Stimulated activated CD8-positive, alpha-beta memory T cell treated with anti-CD3 and anti-CD28 coated beads, Interleukin-7, amount 100 ng/mL, for 1 hour (primary cell): ENCODE measurements at regions not wholly inside any gene's neighbourhood (a gene's known extent, or its start where the extent isn't known, plus 50 kb on each side); places are given as distances from the start of the nearest gene placed in this dataset.

ENCODE experiments used
- DNase-seq, 2 donors: peaks; one replicate each; pipeline ENCODE4 v3.0.0-alpha.2; 2020; ENCODE audit warnings: low read depth in 2 of 2

- no peak for DNase-seq
These were observed 185.1 kb upstream of the DMAC1 start for GRCh38 chr9:7984692-7985091.

GRCh38 chr9:7984203-7984602 lies 184.6 kb upstream of the DMAC1 start:
- no peak for DNase-seq

GRCh38 chr9:7983490-7983889 lies 183.9 kb upstream of the DMAC1 start:
- DNase-seq, result no peak

- no peak for DNase-seq
These were observed 183.3 kb upstream of the DMAC1 start for GRCh38 chr9:7982907-7983306.

GRCh38 chr9:7980691-7981289 lies 181.2 kb upstream of the DMAC1 start:
- DNase-seq, result no peak

GRCh38 chr9:7980041-7980440 lies 180.5 kb upstream of the DMAC1 start:
- DNase-seq, result no peak

- DNase-seq, result no peak
These were observed 180.0 kb upstream of the DMAC1 start for GRCh38 chr9:7979611-7980010.

- DNase-seq, result no peak
These were observed 178.0 kb upstream of the DMAC1 start for GRCh38 chr9:7977586-7977985.

- no peak for DNase-seq
These were observed 177.3 kb upstream of the DMAC1 start for GRCh38 chr9:7976856-7977255.

- DNase-seq, result peak; percentile 15 to 22
These were observed 176.7 kb upstream of the DMAC1 start for GRCh38 chr9:7976167-7976755.

- no peak for DNase-seq
These were observed 175.8 kb upstream of the DMAC1 start for GRCh38 chr9:7975336-7975735.

- DNase-seq, result no peak
These were observed 174.9 kb upstream of the DMAC1 start for GRCh38 chr9:7974335-7974960.

GRCh38 chr9:7973123-7973522 lies 173.5 kb upstream of the DMAC1 start:
- DNase-seq, result no peak

GRCh38 chr9:7970681-7971330 lies 171.2 kb upstream of the DMAC1 start:
- no peak for DNase-seq

- DNase-seq, result no peak
These were observed 169.1 kb upstream of the DMAC1 start for GRCh38 chr9:7968687-7969086.

- no peak for DNase-seq
These were observed 168.3 kb upstream of the DMAC1 start for GRCh38 chr9:7967851-7968250.

GRCh38 chr9:7967093-7967827 lies 167.7 kb upstream of the DMAC1 start:
- DNase-seq, result no peak

GRCh38 chr9:7965063-7965462 lies 165.5 kb upstream of the DMAC1 start:
- no peak for DNase-seq

- DNase-seq, result no peak
These were observed 163.4 kb upstream of the DMAC1 start for GRCh38 chr9:7963026-7963425.

GRCh38 chr9:7961076-7961475 lies 161.5 kb upstream of the DMAC1 start:
- no peak for DNase-seq

- DNase-seq, result no peak
These were observed 160.9 kb upstream of the DMAC1 start for GRCh38 chr9:7960320-7961050.

- DNase-seq, result no peak
These were observed 158.2 kb upstream of the DMAC1 start for GRCh38 chr9:7957803-7958202.
